ENCODE measurements at regions not wholly inside any gene's neighbourhood (a gene's known extent, or its start where the extent isn't known, plus 50 kb on each side); places are given as distances from the start of the nearest gene placed in this dataset.

DNA sequence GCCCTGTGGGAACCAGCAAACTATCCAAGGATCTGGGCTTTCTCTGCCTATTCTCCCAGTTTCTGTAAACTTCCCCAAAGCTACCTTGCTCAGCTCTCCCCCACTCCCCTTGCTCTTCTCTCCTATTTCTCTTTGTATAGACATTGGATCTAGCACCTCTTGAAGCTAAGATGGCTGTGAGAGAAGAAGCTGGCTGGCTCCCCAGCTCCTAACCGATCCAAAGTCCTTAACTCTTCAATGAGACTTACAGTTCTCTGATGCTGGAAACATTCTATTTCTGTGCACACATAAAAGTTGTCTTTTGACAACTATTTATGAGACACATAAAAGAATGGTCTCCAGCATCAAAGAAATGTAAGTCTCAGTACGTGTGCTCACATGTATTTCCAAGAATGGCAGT lies 70.6 kb upstream of the C3orf80 start:
- H3K9me3 ChIP-seq, result no peaks in the 10 kb centered on the region
- H3K27ac ChIP-seq, result no peak overlapping the region
- no peak for DNase-seq
- no peaks in the 10 kb centered on the region for H3K4me1 ChIP-seq
- H3K27me3 ChIP-seq, result no peaks in the 10 kb centered on the region
- TF ChIP-seq, protein P1, sequence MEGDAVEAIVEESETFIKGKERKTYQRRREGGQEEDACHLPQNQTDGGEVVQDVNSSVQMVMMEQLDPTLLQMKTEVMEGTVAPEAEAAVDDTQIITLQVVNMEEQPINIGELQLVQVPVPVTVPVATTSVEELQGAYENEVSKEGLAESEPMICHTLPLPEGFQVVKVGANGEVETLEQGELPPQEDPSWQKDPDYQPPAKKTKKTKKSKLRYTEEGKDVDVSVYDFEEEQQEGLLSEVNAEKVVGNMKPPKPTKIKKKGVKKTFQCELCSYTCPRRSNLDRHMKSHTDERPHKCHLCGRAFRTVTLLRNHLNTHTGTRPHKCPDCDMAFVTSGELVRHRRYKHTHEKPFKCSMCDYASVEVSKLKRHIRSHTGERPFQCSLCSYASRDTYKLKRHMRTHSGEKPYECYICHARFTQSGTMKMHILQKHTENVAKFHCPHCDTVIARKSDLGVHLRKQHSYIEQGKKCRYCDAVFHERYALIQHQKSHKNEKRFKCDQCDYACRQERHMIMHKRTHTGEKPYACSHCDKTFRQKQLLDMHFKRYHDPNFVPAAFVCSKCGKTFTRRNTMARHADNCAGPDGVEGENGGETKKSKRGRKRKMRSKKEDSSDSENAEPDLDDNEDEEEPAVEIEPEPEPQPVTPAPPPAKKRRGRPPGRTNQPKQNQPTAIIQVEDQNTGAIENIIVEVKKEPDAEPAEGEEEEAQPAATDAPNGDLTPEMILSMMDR (IDR thresholded peaks at IDR 0.05), result no peak
- TF ChIP-seq POLR2A (IDR thresholded peaks at IDR 0.05), result no peak
- no peak overlapping the region for H3K4me3 ChIP-seq
- H3K36me3 ChIP-seq, result no peaks in the 10 kb centered on the region

DNA sequence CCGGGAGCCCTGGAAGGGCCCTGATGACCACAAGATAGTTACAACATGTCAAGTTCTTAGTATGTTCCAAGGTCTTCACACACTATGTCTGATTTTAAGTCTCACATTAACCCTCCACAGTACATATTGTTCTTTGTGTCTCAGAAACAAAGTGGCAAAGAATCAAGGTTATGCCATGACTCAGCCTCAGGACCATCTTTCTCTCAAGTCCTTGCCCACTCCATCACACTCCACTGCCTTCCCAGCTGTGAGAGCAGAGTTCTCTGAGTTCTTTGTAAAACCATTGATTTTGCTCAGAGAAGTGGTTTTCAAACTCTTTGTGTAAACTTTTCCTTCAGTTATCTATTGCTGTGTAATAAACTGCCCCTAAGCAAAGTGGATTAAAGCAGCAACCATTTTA lies 67.9 kb upstream of the C3orf80 start:
- no peaks in the 10 kb centered on the region for H3K27me3 ChIP-seq
- no peak for TF ChIP-seq POLR2A (IDR thresholded peaks at IDR 0.05)
- TF ChIP-seq, protein P1 (IDR thresholded peaks at IDR 0.05), result no peak
- H3K27ac ChIP-seq, result no peak overlapping the region
- H3K9me3 ChIP-seq, result no peaks in the 10 kb centered on the region
- no peaks in the 10 kb centered on the region for H3K4me1 ChIP-seq
- no peak for DNase-seq
- no peak overlapping the region for H3K4me3 ChIP-seq
- H3K36me3 ChIP-seq, result no peaks in the 10 kb centered on the region

DNA sequence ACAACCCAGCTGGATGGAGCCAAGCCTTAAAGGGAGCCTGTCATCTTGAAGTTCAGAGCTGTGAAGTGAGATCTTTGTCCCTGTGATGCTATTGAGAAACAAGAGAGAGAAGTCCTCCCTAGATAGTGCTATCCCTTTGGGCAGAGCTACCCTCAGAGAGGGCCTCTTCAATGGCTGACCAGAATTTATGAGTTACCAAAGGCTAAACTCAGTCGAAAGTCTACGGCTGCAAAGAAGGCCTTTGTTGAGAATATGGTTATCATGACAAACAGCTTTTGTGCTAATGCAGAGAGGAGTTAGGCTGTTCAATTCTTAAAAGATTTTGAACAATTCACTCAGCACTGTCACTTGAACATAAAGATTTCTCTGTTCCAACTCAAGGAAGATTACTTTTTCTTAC lies 65.9 kb upstream of the C3orf80 start:
- H3K36me3 ChIP-seq, result no peaks in the 10 kb centered on the region
- no peaks in the 10 kb centered on the region for H3K27me3 ChIP-seq
- H3K27ac ChIP-seq, result no peak overlapping the region
- TF ChIP-seq, protein P1 (IDR thresholded peaks at IDR 0.05), result no peak
- TF ChIP-seq POLR2A (IDR thresholded peaks at IDR 0.05), result no peak
- no peak for DNase-seq
- no peak overlapping the region for H3K4me3 ChIP-seq
- no peaks in the 10 kb centered on the region for H3K4me1 ChIP-seq
- no peaks in the 10 kb centered on the region for H3K9me3 ChIP-seq

DNA sequence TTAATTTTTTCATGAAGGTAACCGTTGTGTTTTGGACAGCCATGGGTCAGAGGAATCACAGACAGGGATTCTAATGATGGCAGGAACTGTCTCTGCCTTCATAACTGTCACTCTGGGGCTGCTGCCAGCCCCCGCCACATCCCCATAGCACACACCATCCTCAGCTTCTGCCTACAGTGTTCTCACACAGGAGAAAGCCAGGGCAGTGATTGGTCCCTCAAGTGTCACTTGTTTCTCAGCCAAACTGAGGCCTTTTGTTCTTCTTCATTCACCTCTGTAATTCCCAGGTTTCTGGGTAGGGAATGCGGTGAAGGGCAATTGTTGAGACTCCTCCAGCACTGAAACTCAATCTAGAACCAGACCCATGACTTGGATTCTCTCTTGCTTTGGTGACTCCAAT lies 65.4 kb upstream of the C3orf80 start:
- Histone ChIP-seq H3K27me3 (no peaks in the 10 kb centered on the region), H3K36me3 (no peaks in the 10 kb centered on the region), H3K9me3 (no peaks in the 10 kb centered on the region), H3K27ac (no peak overlapping the region), H3K4me3 (no peak overlapping the region), H3K4me1 (no peaks in the 10 kb centered on the region)
- no peak for DNase-seq
- TF ChIP-seq, protein P1 (IDR thresholded peaks at IDR 0.05), result no peak
- TF ChIP-seq POLR2A (IDR thresholded peaks at IDR 0.05), result no peak

DNA sequence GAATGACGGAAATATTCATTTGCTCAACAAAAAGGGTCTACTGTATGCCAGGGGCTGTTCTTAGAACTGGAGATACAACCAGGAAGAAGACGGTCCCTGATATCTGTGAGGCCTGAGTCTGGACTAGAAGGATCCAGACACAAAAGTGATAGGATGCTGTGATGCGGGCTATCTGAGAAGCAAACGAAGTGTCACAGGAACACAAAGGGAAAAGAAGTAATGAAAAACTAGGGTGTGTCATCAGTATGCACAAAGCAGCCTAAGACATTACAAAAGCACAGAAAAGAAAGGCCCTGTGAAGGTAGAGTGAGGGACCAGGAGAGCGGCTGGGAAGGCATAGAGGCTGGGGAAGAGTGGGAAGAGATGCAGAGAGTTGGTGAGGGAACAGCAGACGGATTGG lies 63.3 kb upstream of the C3orf80 start:
- TF ChIP-seq POLR2A (IDR thresholded peaks at IDR 0.05), result no peak
- TF ChIP-seq, protein P1 (IDR thresholded peaks at IDR 0.05), result no peak
- no peak for DNase-seq
- no peaks in the 10 kb centered on the region for H3K36me3 ChIP-seq
- no peak overlapping the region for H3K4me3 ChIP-seq
- no peaks in the 10 kb centered on the region for H3K9me3 ChIP-seq
- H3K27me3 ChIP-seq, result no peaks in the 10 kb centered on the region
- no peaks in the 10 kb centered on the region for H3K4me1 ChIP-seq
- H3K27ac ChIP-seq, result no peak overlapping the region

DNA sequence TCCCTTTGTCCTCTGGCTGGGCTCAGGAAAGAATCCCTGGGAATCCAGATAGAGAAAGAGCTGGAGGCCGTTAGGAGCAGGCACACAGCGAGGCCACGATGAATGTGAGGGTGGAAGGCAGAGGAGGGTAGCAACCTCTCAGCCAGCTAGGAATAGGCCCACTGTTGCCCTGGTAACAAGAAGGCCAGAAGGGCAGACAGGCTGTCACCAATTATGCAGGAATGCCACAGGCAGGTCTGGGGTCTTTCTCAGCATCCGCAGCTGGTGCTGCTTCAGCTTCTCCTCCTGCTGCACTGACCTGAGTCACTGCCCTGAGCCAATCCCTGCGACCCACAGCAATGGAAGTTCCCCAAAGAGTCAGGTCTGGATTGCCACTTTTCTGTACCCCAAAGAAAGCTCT lies 62.8 kb upstream of the C3orf80 start:
- Histone ChIP-seq H3K27ac (no peak overlapping the region), H3K9me3 (no peaks in the 10 kb centered on the region), H3K4me1 (no peaks in the 10 kb centered on the region), H3K36me3 (no peaks in the 10 kb centered on the region), H3K4me3 (no peak overlapping the region), H3K27me3 (no peaks in the 10 kb centered on the region)
- DNase-seq, result no peak
- TF ChIP-seq, protein P1 (IDR thresholded peaks at IDR 0.05), result no peak
- TF ChIP-seq POLR2A (IDR thresholded peaks at IDR 0.05), result no peak
